ENCODE measurements at regions not wholly inside any gene's neighbourhood (a gene's known extent, or its start where the extent isn't known, plus 50 kb on each side); places are given as distances from the start of the nearest gene placed in this dataset.

DNA sequence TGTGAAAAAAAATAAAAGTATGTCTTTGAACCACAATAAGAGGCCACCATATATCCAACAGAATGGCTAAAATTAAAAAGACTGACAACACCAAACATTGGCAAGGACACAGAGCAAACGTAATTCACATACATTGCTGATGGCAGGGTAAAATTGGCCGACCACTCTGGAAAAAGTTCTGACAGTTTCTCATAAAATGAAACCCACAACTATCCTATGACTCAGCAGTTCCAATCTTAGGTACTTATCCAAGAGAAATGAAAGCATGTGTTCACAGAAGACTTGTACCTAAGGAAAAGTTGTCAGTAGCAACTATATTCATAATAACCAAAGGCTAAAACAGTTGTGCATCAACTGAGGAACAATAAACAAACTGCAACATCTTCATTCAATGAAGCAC lies 357.3 kb upstream of the XYLT1 start:
- DNase-seq (ENCODE audit: extremely low read depth, low read depth, low spot score) = no peak

DNA sequence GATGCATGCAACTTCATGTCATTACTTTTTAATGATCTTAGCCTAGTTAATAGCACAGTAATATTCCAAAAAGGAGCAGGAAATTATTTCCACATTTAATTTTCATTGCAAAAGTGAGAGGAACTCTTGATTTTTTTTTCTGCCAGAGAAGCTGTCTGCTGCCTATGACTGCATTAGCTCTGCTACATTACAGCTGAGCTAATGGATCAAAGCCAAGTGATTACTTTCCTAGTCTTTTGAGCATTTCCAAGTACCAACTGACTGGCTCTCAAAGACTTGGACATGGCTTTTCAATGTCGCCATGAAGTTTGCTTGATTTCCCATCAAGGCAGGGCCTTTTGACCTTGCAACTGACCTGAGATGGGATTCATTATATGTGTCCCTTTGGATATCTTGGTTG lies 356.6 kb upstream of the XYLT1 start:
- DNase-seq (ENCODE audit: extremely low read depth, low read depth, low spot score) = no peak

DNA sequence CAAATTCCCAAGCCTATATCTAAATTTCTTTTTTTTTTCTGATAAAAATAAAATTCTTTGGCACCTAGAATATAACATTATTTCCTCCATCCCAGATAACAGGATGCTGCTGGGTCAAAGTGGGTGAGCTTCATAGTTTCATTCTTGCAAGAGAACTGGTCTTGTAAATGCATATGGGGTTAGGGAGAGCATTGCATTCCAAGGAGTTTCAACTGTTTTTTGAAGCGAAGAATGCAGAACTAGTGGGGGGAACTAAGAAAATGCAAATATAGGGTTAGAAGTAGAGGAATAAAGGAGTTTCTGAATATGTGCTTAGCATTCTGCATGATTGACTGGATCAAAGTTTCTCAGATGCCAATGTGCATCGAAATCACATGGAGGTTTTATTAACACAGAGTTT lies 347.2 kb upstream of the XYLT1 start:
- no peak for DNase-seq (ENCODE audit: extremely low read depth, low read depth, low spot score)

DNA sequence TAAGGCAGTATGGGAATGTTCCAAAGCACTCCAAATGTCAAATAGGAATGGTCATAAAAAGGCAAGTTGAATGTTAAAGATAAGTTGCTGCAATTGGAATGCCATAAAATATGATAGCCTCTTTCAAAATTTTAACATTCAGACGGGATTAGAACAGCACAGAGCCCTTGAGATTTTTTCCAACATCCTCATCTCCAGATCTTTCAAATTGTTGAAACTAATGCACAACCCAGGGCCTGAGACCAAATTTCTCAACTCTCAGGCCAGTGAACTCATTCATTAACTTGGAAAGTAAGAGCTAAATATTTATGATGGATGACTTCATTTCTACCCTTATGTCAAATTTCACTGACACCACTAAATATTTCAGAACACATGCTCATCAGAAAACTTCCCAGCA lies 346.5 kb upstream of the XYLT1 start:
- DNase-seq (ENCODE audit: extremely low read depth, low read depth, low spot score) = no peak

DNA sequence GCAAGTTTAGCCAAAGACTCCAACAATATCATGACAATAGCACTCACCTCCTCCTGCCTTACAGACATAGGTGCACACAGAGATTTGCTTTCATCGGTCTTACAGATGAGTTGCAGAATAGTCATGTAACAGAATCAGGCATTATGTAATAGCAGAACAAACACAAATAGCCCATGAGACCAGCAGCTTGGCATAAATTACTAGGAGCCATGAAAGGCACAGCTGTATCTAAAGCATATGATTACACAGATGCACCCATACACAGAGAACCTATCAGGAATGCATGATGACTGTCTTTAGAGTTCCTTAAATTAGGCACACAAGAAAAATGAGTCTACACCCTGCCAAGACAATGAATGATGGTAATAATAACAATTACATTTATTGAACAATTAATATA lies 342.0 kb upstream of the XYLT1 start:
- DNase-seq (ENCODE audit: extremely low read depth, low read depth, low spot score) = no peak

DNA sequence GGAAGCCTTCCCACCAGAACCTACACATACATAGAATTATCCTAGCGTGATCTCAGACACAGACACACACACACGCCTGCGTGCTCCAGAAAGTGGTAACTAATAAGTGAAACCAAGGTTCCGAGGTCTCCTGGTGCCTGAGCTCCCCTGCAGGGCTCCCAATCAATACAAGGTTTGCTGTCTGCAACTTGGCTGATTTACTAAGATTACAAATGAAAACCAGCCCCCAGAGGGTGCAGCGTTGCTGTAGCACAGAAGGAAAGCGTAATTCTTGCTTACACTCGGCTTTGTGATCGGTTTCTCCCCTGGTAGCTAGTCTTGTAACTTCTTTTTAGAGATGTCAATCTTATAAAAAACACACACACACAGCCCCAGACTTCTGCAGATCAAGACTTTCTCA lies 334.1 kb upstream of the XYLT1 start:
- no peak for DNase-seq (ENCODE audit: extremely low read depth, low read depth, low spot score)

DNA sequence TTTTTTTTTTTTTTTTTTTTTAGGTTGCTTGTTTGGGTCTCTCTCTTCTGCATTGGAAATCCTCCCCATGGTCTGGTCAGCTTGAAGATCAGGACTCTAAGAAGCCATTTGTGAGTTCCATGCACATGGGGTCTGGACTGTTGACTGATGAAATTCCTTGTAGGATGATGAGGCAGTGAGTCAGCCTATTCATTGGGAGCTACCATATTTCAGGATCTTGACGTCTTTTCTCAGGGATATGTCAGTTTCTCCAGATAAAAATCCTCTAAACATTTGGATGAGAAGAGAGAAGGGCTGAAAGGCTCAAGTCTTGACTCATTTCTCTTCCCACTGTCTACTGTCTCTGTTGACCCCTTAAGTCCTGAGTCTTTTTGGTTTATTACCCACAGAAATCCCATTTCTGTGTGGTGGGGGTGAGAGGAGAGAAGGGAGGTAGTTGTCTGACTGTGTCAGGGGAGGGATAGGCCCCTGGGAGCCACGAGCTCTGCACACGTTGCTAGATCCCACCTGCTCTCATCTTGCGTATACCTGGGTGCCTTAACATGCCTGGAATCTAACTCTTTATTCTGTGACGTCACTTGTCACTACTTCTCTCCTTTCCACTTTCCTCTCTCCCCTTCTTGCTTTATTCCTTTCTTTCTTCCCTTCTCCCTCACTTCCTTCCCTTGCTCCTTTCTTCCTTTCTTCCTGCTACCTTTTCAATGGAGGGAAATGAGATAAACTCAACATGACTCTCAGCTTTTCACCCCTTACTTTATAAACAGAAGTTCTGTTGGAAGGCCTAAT lies 333.1 kb upstream of the XYLT1 start:
- DNase-seq (ENCODE audit: extremely low read depth, low read depth, low spot score) = no peak

DNA sequence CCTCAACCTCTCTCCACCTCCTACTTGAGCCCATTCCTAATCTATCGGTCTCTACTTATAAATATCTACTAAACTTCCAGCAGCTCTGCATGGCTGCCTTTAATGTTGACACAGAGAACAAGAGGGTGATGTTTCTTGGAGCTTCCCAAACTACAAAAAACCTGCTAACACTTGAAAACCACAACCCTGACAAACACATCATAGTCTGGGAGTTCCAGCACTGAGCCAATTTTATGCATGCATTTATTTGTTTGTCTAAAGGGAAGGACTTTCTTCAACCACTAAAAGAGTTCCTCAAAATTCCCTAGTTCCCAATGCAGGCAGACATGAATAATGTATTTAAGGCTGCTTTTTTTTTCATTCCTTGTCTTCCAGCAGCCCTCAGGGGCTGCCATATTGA lies 331.8 kb upstream of the XYLT1 start:
- no peak for DNase-seq (ENCODE audit: extremely low read depth, low read depth, low spot score)

DNA sequence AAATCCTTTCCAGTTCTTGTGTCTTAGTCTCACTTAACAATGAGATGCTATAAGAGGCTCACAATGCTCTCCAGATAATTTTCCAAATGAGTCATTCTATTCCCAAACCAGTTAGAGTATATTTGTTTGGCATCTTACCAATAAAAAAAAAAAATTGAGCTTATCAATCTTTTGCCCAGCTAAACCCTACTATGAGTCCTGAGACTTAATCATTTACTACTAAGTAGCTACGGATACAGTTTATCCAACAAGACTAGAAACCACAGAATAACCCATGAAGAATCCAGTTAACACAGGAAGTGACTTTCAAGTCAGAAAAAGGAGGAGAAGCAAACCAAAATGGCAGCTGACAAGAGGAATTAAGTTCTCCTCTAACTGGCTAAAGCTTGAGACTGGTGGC lies 330.3 kb upstream of the XYLT1 start:
- DNase-seq (ENCODE audit: extremely low read depth, low read depth, low spot score) = no peak

DNA sequence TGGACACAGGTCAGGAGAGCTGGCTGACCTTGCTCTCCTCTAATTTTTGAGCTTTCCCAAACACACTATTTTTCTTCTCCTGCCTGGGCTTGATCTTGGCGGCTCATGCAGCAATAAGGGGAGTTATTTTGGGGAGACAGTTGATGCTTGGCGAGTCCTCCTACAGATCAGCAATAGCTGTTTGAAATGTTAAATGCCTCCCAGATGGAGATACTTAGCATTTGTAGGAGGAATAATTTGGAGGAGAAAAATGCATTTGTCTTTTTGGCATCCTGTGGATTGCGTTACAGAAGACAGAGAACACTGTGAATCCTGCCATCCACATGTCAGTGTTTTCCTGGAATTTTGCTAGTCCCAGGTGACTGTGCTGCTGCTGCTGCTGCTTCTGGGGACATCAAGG lies 328.0 kb upstream of the XYLT1 start:
- DNase-seq (ENCODE audit: extremely low read depth, low read depth, low spot score) = no peak

DNA sequence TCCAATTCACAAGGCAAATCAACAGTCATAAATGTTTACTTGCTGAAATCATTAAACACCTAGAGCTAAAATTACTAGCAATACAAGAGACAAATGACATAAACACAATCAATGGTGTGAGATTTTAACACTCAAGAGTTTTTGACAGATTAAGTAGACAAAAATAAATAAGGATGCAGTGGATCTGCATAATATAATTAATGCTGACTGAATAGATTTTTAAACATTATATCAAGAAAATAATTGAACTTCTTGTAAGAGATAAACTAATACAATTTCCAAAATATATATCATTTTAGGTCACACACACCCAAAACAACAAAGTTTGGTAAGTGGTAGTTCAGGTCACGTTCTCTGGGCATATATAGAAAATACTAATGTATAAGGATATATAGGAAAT lies 322.6 kb upstream of the XYLT1 start:
- DNase-seq (ENCODE audit: extremely low read depth, low read depth, low spot score) = no peak

DNA sequence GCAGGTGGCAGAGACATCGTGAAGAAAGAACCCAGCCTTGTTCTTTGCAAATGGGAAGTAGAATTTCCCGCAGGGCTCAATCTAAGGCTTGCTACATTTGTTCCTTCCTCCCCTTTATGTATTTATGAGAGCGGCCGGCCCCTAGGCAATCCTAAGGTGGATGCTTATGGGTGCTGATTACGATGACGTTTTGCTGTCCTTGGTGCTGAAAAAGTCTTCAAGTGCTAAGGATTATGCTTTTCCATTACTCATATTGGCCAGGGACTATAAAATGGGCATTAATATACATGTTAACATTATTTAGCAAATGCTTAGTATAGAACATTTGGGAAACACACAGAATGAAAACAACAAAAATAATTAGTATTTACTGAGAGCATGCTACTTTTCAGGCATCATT lies 313.3 kb upstream of the XYLT1 start:
- DNase-seq (ENCODE audit: extremely low read depth, low read depth, low spot score) = no peak

DNA sequence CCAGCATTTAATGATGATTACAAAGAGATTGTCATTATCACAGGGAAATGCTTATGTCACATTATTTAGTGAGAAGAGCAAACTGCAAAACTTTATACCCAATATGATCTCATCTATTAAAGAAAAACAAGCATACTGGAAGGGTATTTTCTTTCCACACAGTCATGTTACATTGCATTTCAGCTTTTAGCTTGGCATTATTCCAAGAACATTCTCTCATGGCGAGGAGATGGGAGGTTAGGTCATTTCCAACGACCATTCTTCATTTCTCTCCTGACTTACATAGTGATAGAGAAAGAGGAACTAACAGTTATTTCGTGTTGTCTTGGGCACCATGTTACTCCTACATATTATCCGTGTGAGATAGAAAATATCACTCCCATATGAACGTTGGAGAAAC lies 309.4 kb upstream of the XYLT1 start:
- DNase-seq (ENCODE audit: extremely low read depth, low read depth, low spot score) = no peak

DNA sequence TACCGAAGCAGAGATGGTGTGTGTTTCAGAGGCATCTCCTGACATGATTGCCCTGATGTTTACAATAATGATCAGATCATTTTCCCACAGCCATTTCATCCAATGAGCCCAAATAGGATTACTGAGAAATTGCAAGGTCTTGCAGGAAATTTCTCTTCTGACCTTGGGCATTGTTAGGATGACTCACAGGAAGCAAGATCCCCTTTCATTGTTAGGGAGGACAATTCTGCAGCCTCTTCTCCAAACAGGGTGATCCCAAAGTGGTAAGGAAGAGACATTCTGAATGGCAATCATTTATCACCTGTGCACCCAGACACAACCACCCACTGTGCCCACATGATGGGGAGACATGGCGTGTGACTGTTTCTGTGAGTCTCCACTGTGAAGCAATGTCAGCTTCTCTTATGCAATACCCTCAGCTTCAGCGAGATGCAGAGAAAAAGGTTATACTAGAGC lies 306.7 kb upstream of the XYLT1 start:
- DNase-seq (ENCODE audit: extremely low read depth, low read depth, low spot score) = no peak

DNA sequence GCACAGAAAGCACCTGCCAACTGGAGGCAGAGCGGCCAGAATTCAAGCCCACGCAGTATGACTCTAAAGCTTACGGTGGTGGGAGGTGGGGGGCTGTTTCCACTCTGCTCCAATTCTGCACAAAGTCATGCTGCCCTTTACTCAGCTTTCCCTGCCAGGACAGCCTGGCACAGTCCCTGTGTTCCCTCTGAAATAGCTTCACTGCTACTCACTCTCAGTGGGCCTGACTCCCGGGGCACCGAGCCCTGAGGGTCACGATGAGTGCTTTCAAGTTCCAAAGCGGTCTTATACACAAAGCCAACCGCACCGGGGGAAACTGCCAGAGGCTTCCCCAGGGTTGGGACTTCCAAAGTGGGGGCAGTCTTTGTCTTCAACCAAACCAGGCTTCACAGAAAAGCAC lies 306.1 kb upstream of the XYLT1 start:
- no peak for DNase-seq (ENCODE audit: extremely low read depth, low read depth, low spot score)

DNA sequence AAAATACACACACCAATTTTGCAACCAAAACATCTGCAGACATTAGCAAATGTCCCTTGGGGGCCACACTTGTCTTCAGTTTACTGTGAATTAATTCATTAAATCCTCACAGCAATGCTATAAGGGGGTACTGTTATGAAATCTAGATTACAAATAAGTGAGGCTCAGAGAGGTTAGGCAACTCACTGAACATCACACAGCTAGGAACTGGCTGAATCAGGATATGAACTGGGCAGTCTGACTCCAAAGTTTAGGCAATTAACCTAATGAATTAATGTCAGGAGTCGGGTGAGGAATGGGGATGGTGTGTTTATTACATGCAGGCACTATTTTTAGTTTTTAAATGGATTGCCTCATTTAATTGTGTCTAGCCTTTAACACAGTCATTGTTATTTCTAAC lies 305.7 kb upstream of the XYLT1 start:
- DNase-seq (ENCODE audit: extremely low read depth, low read depth, low spot score) = no peak

DNA sequence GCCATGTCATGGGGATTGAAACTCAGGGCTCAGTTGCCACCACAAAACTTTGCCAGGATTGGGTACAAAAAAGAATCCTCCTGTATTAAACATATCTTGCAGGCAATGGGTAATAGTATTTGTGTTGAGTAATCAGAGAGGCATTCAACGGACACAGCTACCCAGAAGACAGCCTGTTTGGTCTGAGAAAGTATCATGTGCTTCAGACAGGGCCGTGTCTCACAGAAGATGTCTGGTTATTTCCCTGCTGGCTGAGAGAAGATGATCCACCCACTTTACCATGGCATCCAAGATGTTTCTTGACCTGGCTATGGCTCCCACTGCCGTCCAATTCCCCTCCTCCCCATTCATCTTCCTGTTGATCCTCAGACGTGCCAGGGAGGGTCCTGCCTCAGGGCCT lies 304.3 kb upstream of the XYLT1 start:
- no peak for DNase-seq (ENCODE audit: extremely low read depth, low read depth, low spot score)

DNA sequence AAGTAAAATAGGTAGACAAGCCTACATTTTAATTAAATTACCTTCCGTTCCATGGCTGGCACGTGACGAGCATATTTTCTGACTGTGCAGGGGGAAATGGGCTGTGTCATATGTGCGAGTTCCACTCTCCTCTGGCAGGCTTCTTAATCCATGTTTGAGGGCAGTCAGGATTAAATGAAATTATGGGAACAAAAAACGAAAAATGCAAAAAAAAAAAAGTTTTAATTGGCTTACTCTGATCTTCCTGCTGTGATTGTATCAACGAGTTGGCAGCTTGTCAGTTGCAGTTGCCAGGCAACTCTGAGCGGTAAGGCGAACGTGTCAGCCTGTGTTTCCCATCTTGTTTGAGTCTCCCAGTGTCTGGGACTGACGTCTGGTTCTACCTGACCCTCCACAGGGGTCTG lies 302.9 kb upstream of the XYLT1 start:
- DNase-seq (ENCODE audit: extremely low read depth, low read depth, low spot score) = no peak

DNA sequence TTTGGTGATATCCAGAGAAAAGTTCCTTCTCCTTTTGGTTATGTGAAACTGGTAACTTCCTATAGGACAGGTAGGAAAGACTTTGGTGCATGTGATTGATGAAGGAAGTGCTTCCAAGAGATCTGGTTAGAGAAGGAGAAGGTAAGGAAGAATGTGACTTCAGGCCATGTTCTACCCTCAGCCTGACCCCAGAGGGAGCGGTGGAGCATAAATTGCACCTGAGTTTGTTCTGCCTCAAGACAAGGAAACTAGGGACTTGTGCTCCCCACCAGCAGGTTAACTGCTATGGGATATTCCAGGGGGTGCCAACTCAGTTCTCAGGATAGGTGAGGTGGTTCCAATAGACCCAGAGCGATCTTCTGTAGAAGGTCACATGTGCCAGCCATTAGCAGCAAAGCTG lies 299.3 kb upstream of the XYLT1 start:
- DNase-seq (ENCODE audit: extremely low read depth, low read depth, low spot score) = no peak

DNA sequence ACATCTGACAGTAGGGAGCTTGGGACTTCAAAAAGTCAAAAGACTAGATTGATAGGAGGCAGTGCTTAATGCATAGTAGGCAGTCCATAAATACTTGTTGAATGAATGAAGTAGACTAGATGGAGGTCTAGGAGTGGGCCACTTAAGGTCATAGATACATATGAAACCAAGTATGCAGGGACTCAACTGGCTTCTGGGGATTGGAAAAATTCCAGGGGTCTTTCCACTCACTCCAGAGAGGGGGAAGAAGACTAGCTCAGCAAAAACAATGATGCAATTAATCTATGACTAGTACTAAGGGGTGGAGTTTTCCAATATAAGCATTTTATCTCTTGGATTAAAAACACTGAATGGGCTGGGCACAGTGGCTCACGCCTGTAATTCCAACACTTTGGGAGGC lies 298.3 kb upstream of the XYLT1 start:
- DNase-seq (ENCODE audit: extremely low read depth, low read depth, low spot score) = no peak

DNA sequence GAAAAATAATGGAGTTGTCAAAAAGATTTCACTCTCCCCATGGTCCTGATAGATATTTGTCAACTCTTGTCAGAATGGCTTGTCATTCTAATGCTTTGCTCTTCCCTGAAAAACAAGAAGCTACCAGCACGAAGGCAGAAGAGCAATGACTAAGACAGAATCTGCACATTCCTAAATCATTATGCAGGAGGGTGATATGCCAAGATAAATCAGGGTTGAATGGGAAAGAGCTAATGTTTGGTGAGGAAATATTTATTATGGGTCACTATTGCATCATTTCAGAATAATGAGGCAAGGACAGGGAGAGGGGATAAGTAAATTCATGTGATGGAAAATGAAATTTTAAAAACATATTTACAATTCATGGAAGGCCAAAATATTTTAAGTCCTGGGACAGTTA lies 297.5 kb upstream of the XYLT1 start:
- no peak for DNase-seq (ENCODE audit: extremely low read depth, low read depth, low spot score)

DNA sequence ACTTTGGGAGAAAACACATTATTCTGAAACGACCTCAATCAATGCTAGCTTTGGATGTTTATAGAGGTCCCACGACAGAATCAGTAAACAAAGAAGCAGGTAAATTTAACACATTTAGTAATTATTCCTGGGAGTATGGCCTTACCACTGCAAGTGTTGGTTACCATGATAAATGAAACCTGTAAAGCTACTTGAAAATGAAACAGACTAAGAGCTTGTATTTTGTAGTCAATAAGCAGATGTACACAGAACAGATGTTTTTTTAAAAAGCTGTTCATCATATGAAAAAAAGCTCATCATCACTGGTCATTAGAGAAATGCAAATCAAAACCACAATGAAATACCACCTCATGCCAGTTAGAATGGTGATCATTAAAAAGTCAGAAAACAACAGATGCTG lies 295.3 kb upstream of the XYLT1 start:
- no peak for DNase-seq (ENCODE audit: extremely low read depth, low read depth, low spot score)

Measured in glomerular endothelial cell (primary cell).